ENCODE measurements at regions not wholly inside any gene's neighbourhood (a gene's known extent, or its start where the extent isn't known, plus 50 kb on each side); places are given as distances from the start of the nearest gene placed in this dataset.
A peak's percentile ranks its signal among the peaks of the same experiment; 100 is the strongest.

- DNase-seq (ENCODE audit: low read depth in 1 of 2, low spot score in 1 of 2) (no peak), ATAC-seq (no peak), FAIRE-seq (no peak)
- TF ChIP-seq SMC3 (IDR thresholded peaks at IDR 0.05) (no peak), BHLHE40 (IDR thresholded peaks at IDR 0.05; ENCODE audit: low read depth, low read length) (no peak), POLR2AphosphoS2 (conservative IDR thresholded peaks at IDR 0.05; ENCODE audit: low read length) (no peak), RARB (CRISPR knock-in tag; IDR thresholded peaks at IDR 0.05) (no peak), HOXB13 (CRISPR knock-in tag; IDR thresholded peaks at IDR 0.05; ENCODE audit: low read depth) (no peak), EP300 (IDR thresholded peaks at IDR 0.05) (no peak), JUN (IDR thresholded peaks at IDR 0.05) (no peak), CHD2 (IDR thresholded peaks at IDR 0.05; ENCODE audit: low read length, partially characterized antibody) (no peak), POLR2A (IDR thresholded peaks at IDR 0.05; ENCODE audit: low read length) (no peak), MAZ (IDR thresholded peaks at IDR 0.05; ENCODE audit: borderline replicate concordance, low read depth, low read length) (no peak), CBX2 (IDR thresholded peaks at IDR 0.05; ENCODE audit: borderline replicate concordance, low read depth) (no peak), FOXS1 (CRISPR knock-in tag; IDR thresholded peaks at IDR 0.05) (no peak), MAFK (IDR thresholded peaks at IDR 0.05; ENCODE audit: partially characterized antibody) (no peak), CTCF (IDR thresholded peaks at IDR 0.05) (no peak), USF2 (IDR thresholded peaks at IDR 0.05) (no peak), KDM5A (IDR thresholded peaks at IDR 0.05) (no peak), SREBF2 (IDR thresholded peaks at IDR 0.05) (no peak), ELK1 (IDR thresholded peaks at IDR 0.05; ENCODE audit: low read depth, low read length) (no peak), JUNB (IDR thresholded peaks at IDR 0.05) (no peak), ZFP36 (IDR thresholded peaks at IDR 0.05; ENCODE audit: borderline replicate concordance, partially characterized antibody) (no peak)
- Histone ChIP-seq H3K4me3 (no peak overlapping the region), H3K9me3 (no peaks in the 10 kb centered on the region), H3K27ac (no peak overlapping the region), H3K4me2 (no peak overlapping the region), H3K4me1 (no peaks in the 10 kb centered on the region)
- POLR2A ChIA-PET: no interaction called here
- CTCF ChIA-PET: interaction anchor here (0.6 to 1.3 kb wide), 5 partner anchors 9 to 213 kb away, joined by 3 to 5 read pairs (median 3); no protein-coding TSS in a partner anchor
These were observed 323.2 kb upstream of the SLC39A10 start for GRCh38 chr2:195333869-195334268.

GRCh38 chr2:195331966-195332365 is 325.1 kb upstream of the SLC39A10 start:
- Histone ChIP-seq H3K4me2 (no peak overlapping the region), H3K4me3 (no peak overlapping the region), H3K4me1 (no peaks in the 10 kb centered on the region), H3K27ac (no peak overlapping the region), H3K9me3 (no peaks in the 10 kb centered on the region)
- POLR2A ChIA-PET: no interaction called here
- FAIRE-seq (no peak), ATAC-seq (no peak), DNase-seq (ENCODE audit: low read depth in 1 of 2, low spot score in 1 of 2) (no peak)
- no peak for TF ChIP-seq NFE2L2 (conservative IDR thresholded peaks at IDR 0.05; ENCODE audit: low read length)
- no peak for TF ChIP-seq BCL3 (IDR thresholded peaks at IDR 0.05)
- CTCF ChIA-PET: no interaction called here
- 79% methylated on average over 2 of the region's 2 CpGs for WGBS (ENCODE audit: missing lambda C conversion rate)

GRCh38 chr2:195331129-195331528 is 325.9 kb upstream of the SLC39A10 start:
- CTCF ChIA-PET: no interaction called here
- FAIRE-seq (no peak), ATAC-seq (no peak; a peak in 1 of 6 replicates), DNase-seq (ENCODE audit: low read depth in 1 of 2, low spot score in 1 of 2) (no peak)
- H3K4me3 ChIP-seq: no peak overlapping the region
- POLR2A ChIA-PET: no interaction called here
- H3K4me1 ChIP-seq: no peaks in the 10 kb centered on the region
- H3K4me2 ChIP-seq: no peak overlapping the region
- TF ChIP-seq TFCP2L1 (CRISPR knock-in tag; IDR thresholded peaks at IDR 0.05) (no peak), RNF2 (IDR thresholded peaks at IDR 0.05; ENCODE audit: borderline replicate concordance, low read depth) (no peak), HOXB5 (CRISPR knock-in tag; IDR thresholded peaks at IDR 0.05) (no peak), EP300 (IDR thresholded peaks at IDR 0.05) (no peak), NFE2L2 (conservative IDR thresholded peaks at IDR 0.05; ENCODE audit: low read length) (no peak), ZSCAN20 (CRISPR knock-in tag; IDR thresholded peaks at IDR 0.05) (no peak), EHF (CRISPR knock-in tag; IDR thresholded peaks at IDR 0.05) (no peak), CTCF (IDR thresholded peaks at IDR 0.05) (no peak), POLR2AphosphoS2 (conservative IDR thresholded peaks at IDR 0.05; ENCODE audit: low read length) (no peak), RAD21 (conservative IDR thresholded peaks at IDR 0.05 in 1 of 2, IDR thresholded peaks at IDR 0.05 in 1 of 2) (no peak)
- H3K9me3 ChIP-seq: no peaks in the 10 kb centered on the region
- WGBS (ENCODE audit: missing lambda C conversion rate): 0% methylated on average over 1 of the region's 1 CpG
- peak overlapping the region in 1 of 2 experiments; percentile 5; a peak in 1 of 6 replicates for H3K27ac ChIP-seq
